Hepatocyte (in vitro differentiated cells): ENCODE measurements at regions not wholly inside any gene's neighbourhood (a gene's known extent, or its start where the extent isn't known, plus 50 kb on each side); places are given as distances from the start of the nearest gene placed in this dataset.
"Not testable (repeated sequence)": the region's sequence is repeated elsewhere in the genome, so short reads cannot be mapped to it uniquely, and the experiment has no call there.

Source experiments
- DNase-seq: peaks from one replicate; pipeline ENCODE4 v3.0.0-alpha.2; 2016; ENCODE audit warnings: low spot score
- H2AFZ ChIP-seq: fragments of 200-600 bp; sonication (generic); 2 replicates; pipeline ENCODE4 v1.6.0; 2016; ENCODE audit warnings: antibody characterized with exemption, mild to moderate bottlenecking
- H3K27ac ChIP-seq: fragments of 200-600 bp; sonication (generic); 2 replicates; pipeline ENCODE4 v1.5.1; 2016; ENCODE audit warnings: mild to moderate bottlenecking
- H3K27me3 ChIP-seq: fragments of 200-600 bp; sonication (generic); 2 replicates; pipeline ENCODE4 v1.6.1; 2016
- H3K36me3 ChIP-seq: fragments of 200-600 bp; sonication (generic); replicated peaks from 2 replicates; pipeline ENCODE4 v1.5.1; 2016; ENCODE audit warnings: low read depth; ENCODE audit not compliant: insufficient read depth
- H3K4me1 ChIP-seq: fragments of 200-600 bp; sonication (generic); 2 replicates; pipeline ENCODE4 v1.5.1; 2016; ENCODE audit warnings: mild to moderate bottlenecking, moderate library complexity; ENCODE audit not compliant: insufficient read depth
- H3K4me2 ChIP-seq: fragments of 200-600 bp; sonication (generic); 2 replicates; pipeline ENCODE4 v1.6.0; 2016
- H3K4me3 ChIP-seq: fragments of 200-600 bp; sonication (generic); 2 replicates; pipeline ENCODE4 v1.5.1; 2016; ENCODE audit warnings: mild to moderate bottlenecking
- H3K79me2 ChIP-seq: fragments of 200-600 bp; sonication (generic); 2 replicates; pipeline ENCODE4 v1.6.0; 2017; ENCODE audit warnings: mild to moderate bottlenecking
- H3K9me2 ChIP-seq: fragments of 200-600 bp; sonication (generic); replicated peaks from 2 replicates; pipeline ENCODE4 v1.6.0; 2017; ENCODE audit warnings: mild to moderate bottlenecking; ENCODE audit not compliant: insufficient read depth
- H3K9me3 ChIP-seq: fragments of 200-600 bp; sonication (generic); 2 replicates; pipeline ENCODE4 v1.5.1; 2016; ENCODE audit warnings: low read depth, mild to moderate bottlenecking
- H4K20me1 ChIP-seq: fragments of 200-600 bp; sonication (generic); 2 replicates; pipeline ENCODE4 v1.6.0; 2016; ENCODE audit warnings: mild to moderate bottlenecking; ENCODE audit not compliant: insufficient read depth, poor library complexity, severe bottlenecking
- CTCF ChIP-seq: fragments of 200-600 bp; sonication (generic); IDR thresholded peaks from 2 replicates; pipeline ENCODE4 v1.5.1; 2016; ENCODE audit warnings: antibody characterized with exemption, mild to moderate bottlenecking; ENCODE audit not compliant: poor library complexity
- EZH2 ChIP-seq: fragments of 200-600 bp; sonication (generic); IDR thresholded peaks from 2 replicates; pipeline ENCODE4 v1.6.1; 2016; ENCODE audit warnings: antibody characterized with exemption, mild to moderate bottlenecking, borderline replicate concordance
- EZH2phosphoT487 ChIP-seq: fragments of 200-600 bp; sonication (generic); IDR thresholded peaks from one replicate; pipeline ENCODE4 v1.6.1; 2018; ENCODE audit warnings: antibody characterized with exemption, mild to moderate bottlenecking, low read depth, moderate library complexity; ENCODE audit not compliant: unreplicated experiment, severe bottlenecking
- WGBS: methylation state at CpG from one replicate; pipeline ENCODE4 v1.1.6; 2016; ENCODE audit warnings: low lambda C conversion rate; ENCODE audit errors: missing lambda C conversion rate; 5-methylcytosine and 5-hydroxymethylcytosine counted together

- Histone ChIP-seq H3K4me1 (peaks cover 5% of the 10 kb centered on the region), H3K27me3 (no peaks in the 10 kb centered on the region), H3K4me3 (no peak overlapping the region), H4K20me1 (no peaks in the 10 kb centered on the region), H2AFZ (no peak overlapping the region), H3K79me2 (no peaks in the 10 kb centered on the region), H3K27ac (no peak overlapping the region), H3K9me2 (no peaks in the 10 kb centered on the region), H3K9me3 (no peaks in the 10 kb centered on the region), H3K36me3 (no peaks in the 10 kb centered on the region), H3K4me2 (no peak overlapping the region)
- 82% methylated on average over 7 of the region's 7 CpGs for WGBS
- TF ChIP-seq EZH2 = no peak
- TF ChIP-seq CTCF = no peak
- no peak for DNase-seq
Measured at GRCh38 chr12:4152145-4152795, 121.3 kb upstream of the CCND2 start.

- DNase-seq = no peak
- H4K20me1 ChIP-seq = no peaks in the 10 kb centered on the region
- WGBS = 86% methylated on average over 4 of the region's 4 CpGs
- H3K4me1 ChIP-seq = peaks cover 5% of the 10 kb centered on the region
- H3K27ac ChIP-seq = no peak overlapping the region
- no peak overlapping the region for H3K4me2 ChIP-seq
- no peak overlapping the region for H2AFZ ChIP-seq
- H3K9me2 ChIP-seq = no peaks in the 10 kb centered on the region
- H3K9me3 ChIP-seq = no peaks in the 10 kb centered on the region
- peaks cover 4% of the 10 kb centered on the region for H3K27me3 ChIP-seq
- H3K36me3 ChIP-seq = no peaks in the 10 kb centered on the region
- no peak overlapping the region for H3K4me3 ChIP-seq
- TF ChIP-seq EZH2phosphoT487 (no peak), CTCF (no peak), EZH2 (no peak)
- no peaks in the 10 kb centered on the region for H3K79me2 ChIP-seq
Measured at GRCh38 chr12:4151362-4152121, 122.0 kb upstream of the CCND2 start.

- not testable (repeated sequence) for H3K9me2 ChIP-seq, DNase-seq, H3K27ac ChIP-seq, H2AFZ ChIP-seq, H4K20me1 ChIP-seq, H3K36me3 ChIP-seq, H3K4me3 ChIP-seq, H3K27me3 ChIP-seq, H3K4me2 ChIP-seq, H3K4me1 ChIP-seq, H3K79me2 ChIP-seq, H3K9me3 ChIP-seq
- WGBS = 97% methylated on average over 11 of the region's 11 CpGs
Measured at GRCh38 chr12:4150355-4150754, 123.2 kb upstream of the CCND2 start.

- Histone ChIP-seq H3K4me2 (no peak overlapping the region), H3K27me3 (peaks cover 4% of the 10 kb centered on the region), H3K4me3 (no peak overlapping the region), H3K9me3 (no peaks in the 10 kb centered on the region), H3K79me2 (no peaks in the 10 kb centered on the region), H2AFZ (no peak overlapping the region), H3K36me3 (no peaks in the 10 kb centered on the region), H4K20me1 (no peaks in the 10 kb centered on the region), H3K27ac (no peak overlapping the region), H3K9me2 (no peaks in the 10 kb centered on the region), H3K4me1 (peaks cover 5% of the 10 kb centered on the region)
- WGBS = 88% methylated on average over 5 of the region's 5 CpGs
- DNase-seq = no peak
- TF ChIP-seq CTCF (no peak), EZH2 (no peak), EZH2phosphoT487 (no peak)
Measured at GRCh38 chr12:4148418-4149056, 125.0 kb upstream of the CCND2 start.
